T-helper 1 cell treated with Interleukin-12 subunit alpha and Interleukin-12 subunit beta and Interleukin-4 antibody, amounts not matched to agents 30 μg/mL and 1 μg/mL, for 36 hours (primary cell): ENCODE measurements at regions not wholly inside any gene's neighbourhood (a gene's known extent, or its start where the extent isn't known, plus 50 kb on each side); places are given as distances from the start of the nearest gene placed in this dataset.

Source experiments
- H3K27ac Mint-ChIP-seq: one replicate; pipeline ENCODE4 v1.8.0; 2021; ENCODE audit warnings: mild to moderate bottlenecking, mixed read lengths
- H3K27me3 Mint-ChIP-seq: one replicate; pipeline ENCODE4 v1.8.0; 2021; ENCODE audit warnings: low read depth, mixed read lengths
- H3K36me3 Mint-ChIP-seq: one replicate; pipeline ENCODE4 v1.8.0; 2021; ENCODE audit warnings: low read depth, mixed read lengths
- H3K4me1 Mint-ChIP-seq: one replicate; pipeline ENCODE4 v1.8.0; 2021; ENCODE audit warnings: low read depth, mixed read lengths
- H3K4me3 Mint-ChIP-seq: one replicate; pipeline ENCODE4 v1.8.0; 2021; ENCODE audit warnings: mild to moderate bottlenecking, moderate library complexity, mixed read lengths
- H3K9me3 Mint-ChIP-seq: one replicate; pipeline ENCODE4 v1.8.0; 2021; ENCODE audit warnings: mixed read lengths

- H3K27ac Mint-ChIP-seq: no peak overlapping the region
- H3K36me3 Mint-ChIP-seq: no peaks in the 10 kb centered on the region
- H3K9me3 Mint-ChIP-seq: no peaks in the 10 kb centered on the region
- no peaks in the 10 kb centered on the region for H3K27me3 Mint-ChIP-seq
- no peak overlapping the region for H3K4me3 Mint-ChIP-seq
- H3K4me1 Mint-ChIP-seq: no peaks in the 10 kb centered on the region
These were observed 741.4 kb upstream of the POT1 start for GRCh38 chr7:125670926-125671572.

DNA sequence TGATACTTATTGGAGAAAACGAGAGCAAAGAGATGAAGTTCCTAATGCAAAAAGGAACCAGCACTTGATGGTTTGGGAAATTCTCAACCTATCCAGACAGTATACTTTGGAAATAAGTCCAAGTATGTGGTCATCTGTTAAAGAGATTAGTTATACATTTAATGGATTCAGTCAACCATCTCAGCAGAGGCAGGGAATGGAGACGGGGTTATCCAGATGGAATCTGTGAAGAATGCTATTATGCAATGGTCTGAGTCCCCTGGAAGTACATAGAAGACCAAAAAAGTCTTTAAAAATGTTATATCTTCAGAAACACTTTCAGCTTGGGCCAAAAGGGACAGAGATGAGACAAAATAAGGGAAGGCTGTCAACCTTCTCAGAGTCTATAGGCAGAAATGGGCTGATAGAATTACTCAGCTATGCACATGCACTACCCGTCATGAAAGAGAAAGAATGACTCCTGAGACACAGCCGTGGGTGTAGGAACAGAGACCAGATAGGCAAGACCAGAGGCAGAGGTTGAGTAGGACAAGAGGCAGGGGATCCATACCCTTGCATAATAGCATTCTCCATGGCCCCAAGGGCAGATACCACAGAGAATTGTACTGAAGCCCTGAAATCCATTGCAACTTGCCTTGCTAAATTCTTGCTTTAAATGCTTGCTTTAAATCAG, 738.8 kb upstream of the POT1 start:
- no peaks in the 10 kb centered on the region for H3K4me1 Mint-ChIP-seq
- H3K27ac Mint-ChIP-seq: no peak overlapping the region
- no peaks in the 10 kb centered on the region for H3K9me3 Mint-ChIP-seq
- no peaks in the 10 kb centered on the region for H3K27me3 Mint-ChIP-seq
- H3K36me3 Mint-ChIP-seq: no peaks in the 10 kb centered on the region
- no peak overlapping the region for H3K4me3 Mint-ChIP-seq

DNA sequence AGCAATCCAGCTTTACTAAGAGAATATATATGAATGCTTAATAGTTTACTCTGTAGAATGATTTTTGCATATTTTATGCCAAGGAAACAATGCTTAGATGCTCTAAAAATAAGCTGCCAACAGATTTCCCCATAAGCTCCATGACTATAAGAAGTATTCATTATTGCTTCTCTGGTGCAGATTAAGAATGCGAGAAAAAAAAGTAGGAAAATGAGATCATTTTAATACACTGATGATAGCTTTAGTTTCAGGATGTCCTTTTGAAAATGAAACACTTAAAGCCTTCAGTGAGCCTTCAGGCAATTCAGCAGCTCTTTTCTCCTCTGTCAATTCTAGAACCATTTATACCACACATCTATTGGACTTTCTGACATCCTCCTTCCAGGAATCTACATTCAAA, 735.0 kb upstream of the POT1 start:
- H3K27me3 Mint-ChIP-seq: no peaks in the 10 kb centered on the region
- H3K36me3 Mint-ChIP-seq: no peaks in the 10 kb centered on the region
- H3K27ac Mint-ChIP-seq: no peak overlapping the region
- no peaks in the 10 kb centered on the region for H3K9me3 Mint-ChIP-seq
- no peak overlapping the region for H3K4me3 Mint-ChIP-seq
- H3K4me1 Mint-ChIP-seq: no peaks in the 10 kb centered on the region

GRCh38 chr7:125663961-125664360, 734.3 kb upstream of the POT1 start:
- Mint-ChIP-seq H3K36me3 (no peaks in the 10 kb centered on the region), H3K4me1 (no peaks in the 10 kb centered on the region), H3K27ac (no peak overlapping the region), H3K27me3 (no peaks in the 10 kb centered on the region), H3K4me3 (no peak overlapping the region), H3K9me3 (no peaks in the 10 kb centered on the region)

GRCh38 chr7:125661677-125662076, 732.1 kb upstream of the POT1 start:
- no peaks in the 10 kb centered on the region for H3K4me1 Mint-ChIP-seq
- H3K4me3 Mint-ChIP-seq: no peak overlapping the region
- H3K36me3 Mint-ChIP-seq: no peaks in the 10 kb centered on the region
- H3K27me3 Mint-ChIP-seq: no peaks in the 10 kb centered on the region
- H3K27ac Mint-ChIP-seq: no peak overlapping the region
- H3K9me3 Mint-ChIP-seq: no peaks in the 10 kb centered on the region

DNA sequence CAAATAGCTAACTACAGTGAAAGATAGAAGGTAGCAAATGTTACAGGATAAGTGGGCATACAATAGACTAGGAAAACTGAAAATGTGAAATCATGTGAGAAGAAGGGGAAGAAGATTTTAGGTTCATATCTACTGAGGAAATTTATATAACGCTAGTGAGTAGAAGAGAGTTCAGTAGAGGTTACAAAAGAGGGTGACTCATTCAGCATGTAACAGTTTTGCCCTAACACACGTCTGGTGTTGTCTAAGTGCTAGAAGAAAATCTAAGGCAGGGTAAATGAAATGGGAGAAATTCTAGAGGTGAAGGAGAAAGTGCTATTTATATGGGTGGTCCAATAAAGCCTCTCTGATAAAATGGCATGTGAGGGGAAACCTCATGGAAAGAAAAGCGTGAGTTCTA, 731.4 kb upstream of the POT1 start:
- no peaks in the 10 kb centered on the region for H3K4me1 Mint-ChIP-seq
- H3K27ac Mint-ChIP-seq: no peak overlapping the region
- no peaks in the 10 kb centered on the region for H3K9me3 Mint-ChIP-seq
- no peaks in the 10 kb centered on the region for H3K27me3 Mint-ChIP-seq
- no peaks in the 10 kb centered on the region for H3K36me3 Mint-ChIP-seq
- H3K4me3 Mint-ChIP-seq: no peak overlapping the region

GRCh38 chr7:125654076-125654475, 724.5 kb upstream of the POT1 start:
- no peaks in the 10 kb centered on the region for H3K36me3 Mint-ChIP-seq
- no peaks in the 10 kb centered on the region for H3K9me3 Mint-ChIP-seq
- no peaks in the 10 kb centered on the region for H3K4me1 Mint-ChIP-seq
- H3K4me3 Mint-ChIP-seq: no peak overlapping the region
- no peak overlapping the region for H3K27ac Mint-ChIP-seq
- H3K27me3 Mint-ChIP-seq: no peaks in the 10 kb centered on the region

DNA sequence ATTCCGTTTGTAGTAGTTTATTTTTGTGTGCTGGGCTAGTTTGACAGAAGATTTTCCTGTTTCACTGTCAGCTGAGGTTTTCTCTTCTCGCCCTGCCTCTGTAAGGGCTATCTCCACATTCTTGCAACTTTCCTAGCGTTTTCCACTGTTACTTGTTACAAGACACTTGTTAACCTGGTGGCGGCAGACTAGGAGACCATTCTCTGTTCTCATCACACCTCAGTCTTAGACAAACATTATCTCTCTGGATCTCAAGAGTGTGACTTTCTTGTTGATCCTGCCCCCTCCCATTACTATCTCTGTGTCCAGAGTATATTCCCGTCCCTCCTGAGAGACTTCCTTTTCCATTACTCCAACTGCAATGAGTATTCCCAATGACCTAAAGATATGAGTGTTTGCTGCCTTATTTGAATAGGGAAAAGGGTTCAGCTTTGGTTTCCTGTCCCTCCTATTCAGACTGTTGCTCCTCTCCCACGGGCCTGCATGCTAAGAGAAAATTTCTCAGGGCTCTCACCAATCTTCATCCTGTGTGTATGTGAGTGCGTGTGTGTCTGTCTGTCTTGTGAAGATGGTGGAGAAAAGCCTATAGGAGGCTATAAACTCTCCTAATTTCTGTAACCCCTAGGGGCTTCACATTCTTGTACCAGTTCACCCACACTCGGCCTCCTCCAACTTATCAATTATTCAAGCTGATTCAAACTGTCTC, 722.4 kb upstream of the POT1 start:
- Mint-ChIP-seq H3K27me3 (no peaks in the 10 kb centered on the region), H3K36me3 (no peaks in the 10 kb centered on the region), H3K27ac (no peak overlapping the region), H3K4me1 (no peaks in the 10 kb centered on the region), H3K4me3 (no peak overlapping the region), H3K9me3 (no peaks in the 10 kb centered on the region)

- Mint-ChIP-seq H3K9me3 (no peaks in the 10 kb centered on the region), H3K36me3 (no peaks in the 10 kb centered on the region), H3K27me3 (no peaks in the 10 kb centered on the region), H3K4me3 (no peak overlapping the region), H3K4me1 (no peaks in the 10 kb centered on the region), H3K27ac (no peak overlapping the region)
These were observed 718.9 kb upstream of the POT1 start for GRCh38 chr7:125648543-125648942.

GRCh38 chr7:125645770-125646169, 716.1 kb upstream of the POT1 start:
- no peak overlapping the region for H3K4me3 Mint-ChIP-seq
- H3K4me1 Mint-ChIP-seq: no peaks in the 10 kb centered on the region
- no peak overlapping the region for H3K27ac Mint-ChIP-seq
- H3K27me3 Mint-ChIP-seq: no peaks in the 10 kb centered on the region
- H3K36me3 Mint-ChIP-seq: no peaks in the 10 kb centered on the region
- no peaks in the 10 kb centered on the region for H3K9me3 Mint-ChIP-seq

- no peaks in the 10 kb centered on the region for H3K36me3 Mint-ChIP-seq
- no peak overlapping the region for H3K27ac Mint-ChIP-seq
- no peaks in the 10 kb centered on the region for H3K27me3 Mint-ChIP-seq
These were observed 714.5 kb upstream of the POT1 start for GRCh38 chr7:125644109-125644508.

DNA sequence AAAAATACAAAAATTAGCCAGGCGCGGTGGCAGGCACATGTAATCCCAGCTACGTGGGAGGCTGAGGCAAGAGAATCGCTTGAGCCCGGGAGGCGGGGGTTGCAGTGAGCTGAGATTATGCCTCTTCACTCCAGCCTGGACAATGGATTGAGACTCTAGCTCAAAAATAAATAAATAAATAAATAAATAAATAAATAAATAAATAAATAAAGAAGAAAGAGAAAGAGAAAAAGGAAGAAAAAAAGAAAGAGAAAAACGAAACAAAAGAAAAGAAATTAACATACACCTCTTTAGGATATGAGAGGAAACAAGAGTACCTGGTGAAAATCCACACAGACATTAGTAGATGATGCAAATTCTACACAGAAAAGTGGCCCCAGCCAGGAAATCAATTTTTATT, 713.7 kb upstream of the POT1 start:
- Mint-ChIP-seq H3K36me3 (no peaks in the 10 kb centered on the region), H3K27me3 (no peaks in the 10 kb centered on the region), H3K27ac (no peak overlapping the region), H3K9me3 (peaks cover 7% of the 10 kb centered on the region), H3K4me3 (no peak overlapping the region), H3K4me1 (no peaks in the 10 kb centered on the region)

More at GRCh38 chr7:125644109-125644508, 714.5 kb upstream of the POT1 start:
- Mint-ChIP-seq H3K9me3 (peaks cover 7% of the 10 kb centered on the region), H3K4me1 (no peaks in the 10 kb centered on the region), H3K4me3 (no peak overlapping the region)

DNA sequence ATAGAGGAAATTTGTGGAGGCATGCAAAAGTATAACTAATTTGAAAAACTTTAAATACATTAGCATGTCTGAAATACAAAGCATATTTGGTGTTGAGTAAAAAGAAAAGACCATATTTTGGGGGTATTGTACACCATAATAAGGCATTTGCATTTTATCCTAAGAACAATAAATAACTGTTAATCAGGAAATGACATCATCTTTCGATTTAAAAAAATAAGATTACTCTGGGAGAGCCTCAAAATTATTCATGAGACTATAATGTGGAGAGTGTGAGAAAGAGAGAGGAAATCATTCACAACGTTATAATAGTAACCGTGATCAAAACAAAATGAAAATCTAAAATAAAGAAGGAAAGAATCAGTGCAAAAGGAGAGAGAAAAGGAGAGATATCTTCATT, 712.3 kb upstream of the POT1 start:
- H3K27me3 Mint-ChIP-seq: no peaks in the 10 kb centered on the region
- H3K9me3 Mint-ChIP-seq: peaks cover 7% of the 10 kb centered on the region
- H3K4me1 Mint-ChIP-seq: no peaks in the 10 kb centered on the region
- no peak overlapping the region for H3K27ac Mint-ChIP-seq
- no peak overlapping the region for H3K4me3 Mint-ChIP-seq
- no peaks in the 10 kb centered on the region for H3K36me3 Mint-ChIP-seq

- H3K27me3 Mint-ChIP-seq: no peaks in the 10 kb centered on the region
- no peak overlapping the region for H3K4me3 Mint-ChIP-seq
- no peak overlapping the region for H3K27ac Mint-ChIP-seq
- no peaks in the 10 kb centered on the region for H3K36me3 Mint-ChIP-seq
- peaks cover 7% of the 10 kb centered on the region for H3K9me3 Mint-ChIP-seq
- H3K4me1 Mint-ChIP-seq: no peaks in the 10 kb centered on the region
These were observed 706.8 kb upstream of the POT1 start for GRCh38 chr7:125636320-125636962.

DNA sequence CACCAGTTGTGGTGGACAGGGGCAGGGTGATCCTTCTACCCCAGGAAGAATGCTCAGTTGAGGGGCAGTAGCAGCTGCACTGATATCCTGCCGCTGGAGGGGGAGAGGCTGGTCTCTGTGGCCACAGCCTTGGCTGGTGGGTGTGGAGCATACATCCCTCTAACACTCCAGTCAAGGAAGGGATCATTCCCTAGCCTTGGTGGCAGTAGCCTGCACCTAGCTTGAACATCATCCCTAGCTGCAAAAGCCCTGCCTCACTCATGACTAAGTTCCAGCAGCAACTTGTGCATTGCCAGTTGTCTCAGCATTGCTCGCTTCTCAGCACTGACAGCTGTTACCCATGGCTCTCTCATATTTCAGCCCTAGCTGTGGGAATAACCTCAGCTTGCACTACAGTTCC, 688.9 kb upstream of the POT1 start:
- Mint-ChIP-seq H3K36me3 (no peaks in the 10 kb centered on the region), H3K27ac (no peak overlapping the region), H3K9me3 (peaks cover 33% of the 10 kb centered on the region), H3K4me1 (peaks cover 3% of the 10 kb centered on the region), H3K27me3 (no peaks in the 10 kb centered on the region), H3K4me3 (no peak overlapping the region)
